ENCODE measurements at regions not wholly inside any gene's neighbourhood (a gene's known extent, or its start where the extent isn't known, plus 50 kb on each side); places are given as distances from the start of the nearest gene placed in this dataset.

DNA sequence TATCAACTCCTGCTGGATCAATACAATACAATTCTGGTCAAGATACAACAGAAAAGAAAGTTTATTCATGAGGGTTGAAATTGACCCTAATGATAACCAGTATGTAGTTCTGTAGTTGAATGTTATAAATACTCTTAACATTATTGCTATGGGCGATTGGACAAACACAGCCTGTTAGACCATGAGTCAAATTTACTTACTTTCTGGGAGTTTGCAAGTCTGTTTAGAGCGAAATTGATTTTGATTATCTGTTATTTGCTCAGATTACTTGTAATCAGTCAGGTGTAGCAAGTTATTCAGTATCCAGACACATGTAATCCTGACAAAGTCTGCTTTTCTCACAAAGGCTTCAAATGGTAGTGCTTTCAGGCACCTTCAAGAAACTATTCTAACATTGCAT lies 216.6 kb upstream of the B3GALT2 start:
- Histone ChIP-seq H3K36me3 (ENCODE audit: insufficient read depth, low read length) (no peaks in the 10 kb centered on the region), H2AFZ (ENCODE audit: low read length) (no peak overlapping the region), H3K79me2 (ENCODE audit: insufficient read depth, low read depth, low read length) (no peaks in the 10 kb centered on the region), H3K4me1 (ENCODE audit: insufficient read depth, low read length, poor library complexity, severe bottlenecking) (no peaks in the 10 kb centered on the region), H3K4me2 (ENCODE audit: low read length) (no peak overlapping the region), H3K4me3 (ENCODE audit: low read depth, low read length, poor library complexity, severe bottlenecking) (no peak overlapping the region), H3K27ac (ENCODE audit: low read depth, low read length, poor library complexity, severe bottlenecking) (no peak overlapping the region), H3K9me3 (ENCODE audit: low read length) (no peaks in the 10 kb centered on the region), H4K20me1 (ENCODE audit: insufficient read depth, low read length) (no peaks in the 10 kb centered on the region), H3K9me2 (ENCODE audit: insufficient read depth, low read length) (no peaks in the 10 kb centered on the region)
- ChIA-PET CTCF (ENCODE audit: unreplicated experiment) (no interaction called here), POLR2A (interaction anchor here (0.9 kb wide), 1 partner anchor 12 kb away, joined by 3 read pairs; no protein-coding TSS in a partner anchor)
- TF ChIP-seq, protein P1, sequence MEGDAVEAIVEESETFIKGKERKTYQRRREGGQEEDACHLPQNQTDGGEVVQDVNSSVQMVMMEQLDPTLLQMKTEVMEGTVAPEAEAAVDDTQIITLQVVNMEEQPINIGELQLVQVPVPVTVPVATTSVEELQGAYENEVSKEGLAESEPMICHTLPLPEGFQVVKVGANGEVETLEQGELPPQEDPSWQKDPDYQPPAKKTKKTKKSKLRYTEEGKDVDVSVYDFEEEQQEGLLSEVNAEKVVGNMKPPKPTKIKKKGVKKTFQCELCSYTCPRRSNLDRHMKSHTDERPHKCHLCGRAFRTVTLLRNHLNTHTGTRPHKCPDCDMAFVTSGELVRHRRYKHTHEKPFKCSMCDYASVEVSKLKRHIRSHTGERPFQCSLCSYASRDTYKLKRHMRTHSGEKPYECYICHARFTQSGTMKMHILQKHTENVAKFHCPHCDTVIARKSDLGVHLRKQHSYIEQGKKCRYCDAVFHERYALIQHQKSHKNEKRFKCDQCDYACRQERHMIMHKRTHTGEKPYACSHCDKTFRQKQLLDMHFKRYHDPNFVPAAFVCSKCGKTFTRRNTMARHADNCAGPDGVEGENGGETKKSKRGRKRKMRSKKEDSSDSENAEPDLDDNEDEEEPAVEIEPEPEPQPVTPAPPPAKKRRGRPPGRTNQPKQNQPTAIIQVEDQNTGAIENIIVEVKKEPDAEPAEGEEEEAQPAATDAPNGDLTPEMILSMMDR (conservative IDR thresholded peaks at IDR 0.05; ENCODE audit: low read length), result no peak
- no peak for TF ChIP-seq EZH2phosphoT487 (IDR thresholded peaks at IDR 0.05; ENCODE audit: borderline replicate concordance, low read depth, low read length)
- BruUV-seq (replicated peaks), result no TSS peak
- DNase-seq (ENCODE audit: low spot score), result no peak
- intact Hi-C loops (cut with micrococcal nuclease; ENCODE audit: unreplicated experiment), result no loop called here

DNA sequence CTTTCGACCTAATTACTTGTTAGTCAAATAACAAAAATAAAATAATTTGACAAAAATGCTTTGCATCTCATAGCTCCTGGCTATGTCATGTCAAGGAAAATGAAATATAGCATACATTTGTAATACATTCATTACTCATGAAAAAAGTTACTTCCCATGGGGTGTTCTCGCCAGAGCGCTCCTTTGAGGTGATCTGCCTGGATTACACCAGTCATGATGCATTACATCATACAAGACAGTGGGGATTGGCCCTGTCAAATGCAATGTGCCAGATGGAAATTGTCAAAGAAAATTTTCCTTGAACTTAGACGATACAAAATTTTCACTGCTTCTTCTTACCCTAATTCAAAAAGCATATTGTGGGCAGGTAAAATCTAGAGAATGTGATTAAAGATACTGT lies 215.6 kb upstream of the B3GALT2 start:
- no peak for DNase-seq (ENCODE audit: low spot score)
- H4K20me1 ChIP-seq (ENCODE audit: insufficient read depth, low read length), result no peaks in the 10 kb centered on the region
- ChIA-PET POLR2A (no interaction called here), CTCF (ENCODE audit: unreplicated experiment) (no interaction called here)
- intact Hi-C loops (cut with micrococcal nuclease; ENCODE audit: unreplicated experiment), result no loop called here
- H2AFZ ChIP-seq (ENCODE audit: low read length), result no peak overlapping the region
- H3K79me2 ChIP-seq (ENCODE audit: insufficient read depth, low read depth, low read length), result no peaks in the 10 kb centered on the region
- H3K27ac ChIP-seq (ENCODE audit: low read depth, low read length, poor library complexity, severe bottlenecking), result no peak overlapping the region
- BruUV-seq (replicated peaks), result no TSS peak
- H3K9me3 ChIP-seq (ENCODE audit: low read length), result no peaks in the 10 kb centered on the region
- no peak overlapping the region for H3K4me3 ChIP-seq (ENCODE audit: low read depth, low read length, poor library complexity, severe bottlenecking)
- no peaks in the 10 kb centered on the region for H3K9me2 ChIP-seq (ENCODE audit: insufficient read depth, low read length)
- no peaks in the 10 kb centered on the region for H3K4me1 ChIP-seq (ENCODE audit: insufficient read depth, low read length, poor library complexity, severe bottlenecking)
- no peak overlapping the region for H3K4me2 ChIP-seq (ENCODE audit: low read length)
- TF ChIP-seq, protein P1 (conservative IDR thresholded peaks at IDR 0.05; ENCODE audit: low read length), result no peak
- no peak for TF ChIP-seq EZH2phosphoT487 (IDR thresholded peaks at IDR 0.05; ENCODE audit: borderline replicate concordance, low read depth, low read length)
- no peaks in the 10 kb centered on the region for H3K36me3 ChIP-seq (ENCODE audit: insufficient read depth, low read length)

GRCh38 chr1:193394336-193394735 lies 207.9 kb upstream of the B3GALT2 start:
- Histone ChIP-seq H3K79me2 (ENCODE audit: insufficient read depth, low read depth, low read length) (no peaks in the 10 kb centered on the region), H4K20me1 (ENCODE audit: insufficient read depth, low read length) (no peaks in the 10 kb centered on the region), H3K4me2 (ENCODE audit: low read length) (no peak overlapping the region), H3K27ac (ENCODE audit: low read depth, low read length, poor library complexity, severe bottlenecking) (no peak overlapping the region), H3K36me3 (ENCODE audit: insufficient read depth, low read length) (no peaks in the 10 kb centered on the region), H3K4me3 (ENCODE audit: low read depth, low read length, poor library complexity, severe bottlenecking) (no peak overlapping the region), H3K9me2 (ENCODE audit: insufficient read depth, low read length) (no peaks in the 10 kb centered on the region), H3K4me1 (ENCODE audit: insufficient read depth, low read length, poor library complexity, severe bottlenecking) (no peaks in the 10 kb centered on the region), H3K9me3 (ENCODE audit: low read length) (no peaks in the 10 kb centered on the region), H2AFZ (ENCODE audit: low read length) (no peak overlapping the region)
- ChIA-PET POLR2A (interaction anchor here (0.8 kb wide), 1 partner anchor 22 kb away, joined by 3 read pairs; no protein-coding TSS in a partner anchor), CTCF (ENCODE audit: unreplicated experiment) (no interaction called here)
- no peak for DNase-seq (ENCODE audit: low spot score)
- no TSS peak for BruUV-seq (replicated peaks)
- intact Hi-C loops (cut with micrococcal nuclease; ENCODE audit: unreplicated experiment), result loop anchor here (10.0 kb wide), 2 partner anchors 250 to 930 kb away; no protein-coding TSS in a partner anchor
- TF ChIP-seq EZH2phosphoT487 (IDR thresholded peaks at IDR 0.05; ENCODE audit: borderline replicate concordance, low read depth, low read length), result no peak
- TF ChIP-seq, protein P1 (conservative IDR thresholded peaks at IDR 0.05; ENCODE audit: low read length), result no peak
